Naive thymus-derived CD4-positive, alpha-beta T cell (primary cell): ENCODE measurements at regions not wholly inside any gene's neighbourhood (a gene's known extent, or its start where the extent isn't known, plus 50 kb on each side); places are given as distances from the start of the nearest gene placed in this dataset.

Experiments used
- ATAC-seq: fragments of 150-1000 bp; cut with Tn5 transposase; 2 replicates; pipeline ENCODE4 v1.10.0; 2021; ENCODE audit warnings: mild to moderate bottlenecking, moderate library complexity
- CTCF ChIA-PET: fragments of 350-600 bp; sonication (Branson Sonifier 250); formaldehyde crosslinking; loops from one replicate; lab custom pipeline; 2021; ENCODE audit warnings: antibody characterized with exemption; lab: Charles Lee
- POLR2A ChIA-PET: fragments of 350-600 bp; sonication (Branson Sonifier 250); formaldehyde crosslinking; loops from one replicate; lab custom pipeline; 2021; ENCODE audit warnings: antibody characterized with exemption, inconsistent platforms; lab: Charles Lee
- DNase-seq, 9 donors: peaks; one replicate each; pipeline versions ENCODE4 v3.0.0 to v3.0.0-alpha.2; 2020 to 2022; ENCODE audit warnings: mixed read lengths in 1 of 9
- H3K27ac ChIP-seq: one replicate; pipeline ENCODE4 v1.7.0; 2013; ENCODE audit warnings: mild to moderate bottlenecking, low read depth, low read length, moderate library complexity
- H3K27me3 ChIP-seq, 2 donors: one replicate each; pipeline ENCODE4 v1.7.0; 2013; ENCODE audit warnings: low read length in 2 of 2, mild to moderate bottlenecking in 2 of 2, moderate library complexity in 2 of 2; ENCODE audit not compliant: control insufficient read depth in 2 of 2, insufficient read depth in 2 of 2
- H3K36me3 ChIP-seq, 3 experiments: 1 replicate in 2 of 3; 2 replicates in 1 of 3; pipeline ENCODE4 v1.7.0; 2013; ENCODE audit warnings: low read length in 3 of 3, mild to moderate bottlenecking in 3 of 3, moderate library complexity in 1 of 3; ENCODE audit not compliant: insufficient read depth in 3 of 3, control insufficient read depth in 2 of 3
- H3K4me1 ChIP-seq, 2 donors: one replicate each; pipeline ENCODE4 v1.7.0; 2013; ENCODE audit warnings: low read length in 2 of 2, mild to moderate bottlenecking in 2 of 2, moderate library complexity in 1 of 2; ENCODE audit not compliant: control insufficient read depth in 2 of 2, insufficient read depth in 2 of 2
- H3K4me3 ChIP-seq: 2 replicates; pipeline ENCODE4 v1.7.0; 2013; ENCODE audit warnings: mild to moderate bottlenecking, low read length
- H3K9me3 ChIP-seq, 3 experiments: 1 replicate in 2 of 3; 2 replicates in 1 of 3; pipeline ENCODE4 v1.7.0; 2013; ENCODE audit warnings: low read length in 3 of 3; ENCODE audit not compliant: control insufficient read depth in 2 of 3
- H3K27ac Mint-ChIP-seq, 9 donors: one replicate each; pipeline ENCODE4 v1.8.0; 2020 to 2022; ENCODE audit warnings: mixed read lengths in 9 of 9, mild to moderate bottlenecking in 8 of 9, moderate library complexity in 5 of 9, inconsistent platforms in 2 of 9
- H3K27me3 Mint-ChIP-seq, 5 donors: one replicate each; pipeline ENCODE4 v1.8.0; 2021 to 2022; ENCODE audit warnings: mixed read lengths in 5 of 5, mild to moderate bottlenecking in 1 of 5
- H3K36me3 Mint-ChIP-seq, 5 donors: one replicate each; pipeline ENCODE4 v1.8.0; 2020 to 2022; ENCODE audit warnings: mixed read lengths in 5 of 5, mild to moderate bottlenecking in 3 of 5, inconsistent platforms in 1 of 5
- H3K4me1 Mint-ChIP-seq, 7 donors: one replicate each; pipeline ENCODE4 v1.8.0; 2020 to 2022; ENCODE audit warnings: mixed read lengths in 7 of 7, mild to moderate bottlenecking in 3 of 7, inconsistent platforms in 1 of 7
- H3K4me3 Mint-ChIP-seq, 10 donors: one replicate each; pipeline ENCODE4 v1.8.0; 2020 to 2022; ENCODE audit warnings: mild to moderate bottlenecking in 10 of 10, mixed read lengths in 10 of 10, moderate library complexity in 6 of 10, inconsistent platforms in 2 of 10
- H3K9me3 Mint-ChIP-seq, 11 donors: one replicate each; pipeline ENCODE4 v1.8.0; 2020 to 2022; ENCODE audit warnings: mixed read lengths in 11 of 11, mild to moderate bottlenecking in 4 of 11, inconsistent platforms in 1 of 11, moderate library complexity in 1 of 11
- intact Hi-C, 2 donors: fragments of 100-400 bp; cut with micrococcal nuclease; formaldehyde crosslinking; loops; one replicate each; pipeline ENCODE4 v1.15.1; 2023

DNA sequence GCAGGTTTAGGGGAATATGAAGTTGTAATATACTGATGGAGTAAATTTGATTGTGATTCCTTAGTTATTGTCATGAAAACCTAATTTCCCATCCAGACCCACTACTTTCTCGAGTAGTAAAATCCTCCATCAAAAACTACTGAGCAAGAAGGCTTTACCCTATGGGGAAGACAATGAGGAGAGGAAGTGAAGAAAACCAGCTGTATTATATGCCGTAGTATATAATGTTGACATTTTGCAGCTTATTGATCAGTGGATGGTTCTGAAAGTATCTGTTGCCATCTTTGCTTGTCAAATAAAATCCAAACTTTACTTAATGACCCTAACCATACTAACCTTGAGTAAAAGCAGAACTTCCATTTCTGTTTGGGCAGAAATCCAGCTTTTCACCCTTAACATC is 292.8 kb upstream of the RAG2 start:
- Histone ChIP-seq H3K27me3 (no peaks in the 10 kb centered on the region), H3K27ac (no peak overlapping the region), H3K36me3 (no peaks in the 10 kb centered on the region), H3K9me3 (no peaks in the 10 kb centered on the region), H3K4me1 (no peaks in the 10 kb centered on the region), H3K4me3 (no peak overlapping the region)
- ChIA-PET CTCF (no interaction called here), POLR2A (no interaction called here)
- no peak for ATAC-seq
- no peak for DNase-seq
- no peaks in the 10 kb centered on the region for H3K27me3 Mint-ChIP-seq
- no peaks in the 10 kb centered on the region for H3K36me3 Mint-ChIP-seq
- H3K9me3 Mint-ChIP-seq, result peaks cover 0 to 2% (median 0%) of the 10 kb centered on the region in 11 donors
- H3K4me3 Mint-ChIP-seq, result no peak overlapping the region
- intact Hi-C loops, result no loop called here
- no peaks in the 10 kb centered on the region for H3K4me1 Mint-ChIP-seq
- no peak overlapping the region for H3K27ac Mint-ChIP-seq

DNA sequence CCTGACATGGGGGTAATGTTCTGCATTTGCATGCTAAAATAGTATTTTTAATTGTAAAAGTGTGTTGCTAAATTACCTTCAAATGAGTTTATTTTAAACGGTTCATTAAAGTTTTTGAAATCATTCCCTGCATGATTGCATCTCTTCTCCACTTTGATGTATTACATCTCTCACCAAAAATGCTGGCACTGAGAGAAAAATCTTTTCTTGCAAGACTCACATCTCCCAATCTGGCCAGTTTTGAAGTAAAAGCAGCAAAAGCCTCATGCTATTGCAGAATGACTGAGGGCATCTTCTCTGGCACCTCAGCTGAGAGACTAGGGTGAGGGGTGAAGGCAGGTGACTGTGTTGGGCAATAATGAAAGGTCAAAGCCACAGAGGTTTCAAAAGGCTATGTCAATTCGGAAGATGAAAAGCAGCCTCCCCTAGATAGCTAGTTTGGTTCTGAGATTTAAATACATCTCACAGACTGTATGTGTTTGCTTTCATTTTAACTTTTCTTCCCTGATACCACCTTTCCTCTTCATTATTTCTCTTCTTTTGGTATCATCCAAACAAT is 292.2 kb upstream of the RAG2 start:
- CTCF ChIA-PET, result no interaction called here
- Histone ChIP-seq H3K4me1 (no peaks in the 10 kb centered on the region), H3K27ac (no peak overlapping the region), H3K27me3 (no peaks in the 10 kb centered on the region), H3K9me3 (no peaks in the 10 kb centered on the region), H3K36me3 (no peaks in the 10 kb centered on the region), H3K4me3 (no peak overlapping the region)
- no peaks in the 10 kb centered on the region for H3K27me3 Mint-ChIP-seq
- no peaks in the 10 kb centered on the region for H3K4me1 Mint-ChIP-seq
- POLR2A ChIA-PET, result no interaction called here
- H3K27ac Mint-ChIP-seq, result no peak overlapping the region
- no peak overlapping the region for H3K4me3 Mint-ChIP-seq
- no peaks in the 10 kb centered on the region for H3K36me3 Mint-ChIP-seq
- peaks cover 0 to 4% (median 0%) of the 10 kb centered on the region in 11 donors for H3K9me3 Mint-ChIP-seq
- ATAC-seq (no peak), DNase-seq (no peak)
- intact Hi-C loops, result no loop called here

DNA sequence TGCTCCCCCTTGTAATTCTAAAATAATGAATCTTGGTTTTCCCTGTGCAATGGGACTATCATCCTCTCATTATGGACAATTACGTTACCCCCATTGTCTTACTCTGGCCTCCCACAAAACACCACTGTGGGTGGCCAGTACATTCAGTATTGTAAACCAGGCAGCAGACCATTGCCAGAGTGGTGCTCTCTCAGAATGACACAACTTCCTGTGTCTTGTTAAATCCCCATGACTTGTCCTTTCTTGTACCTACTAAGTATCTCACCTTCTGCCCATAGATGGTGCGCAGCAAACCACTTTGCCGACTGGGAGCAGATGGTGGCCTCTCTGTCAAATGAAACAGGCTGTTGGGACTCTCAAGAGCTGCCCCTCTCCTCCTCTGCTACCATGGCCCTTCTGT is 287.1 kb upstream of the RAG2 start:
- Mint-ChIP-seq H3K27me3 (peaks cover 0 to 3% (median 0%) of the 10 kb centered on the region in 5 donors), H3K36me3 (no peaks in the 10 kb centered on the region), H3K27ac (no peak overlapping the region), H3K4me3 (no peak overlapping the region), H3K9me3 (peaks cover 0 to 9% (median 4%) of the 10 kb centered on the region in 11 donors), H3K4me1 (no peaks in the 10 kb centered on the region)
- no peaks in the 10 kb centered on the region for H3K36me3 ChIP-seq
- H3K27me3 ChIP-seq, result no peaks in the 10 kb centered on the region
- DNase-seq, result no peak
- no peak for ATAC-seq
- POLR2A ChIA-PET, result no interaction called here
- intact Hi-C loops, result no loop called here
- H3K27ac ChIP-seq, result no peak overlapping the region
- CTCF ChIA-PET, result no interaction called here
- H3K4me1 ChIP-seq, result no peaks in the 10 kb centered on the region
- no peak overlapping the region for H3K4me3 ChIP-seq
- H3K9me3 ChIP-seq, result no peaks in the 10 kb centered on the region

DNA sequence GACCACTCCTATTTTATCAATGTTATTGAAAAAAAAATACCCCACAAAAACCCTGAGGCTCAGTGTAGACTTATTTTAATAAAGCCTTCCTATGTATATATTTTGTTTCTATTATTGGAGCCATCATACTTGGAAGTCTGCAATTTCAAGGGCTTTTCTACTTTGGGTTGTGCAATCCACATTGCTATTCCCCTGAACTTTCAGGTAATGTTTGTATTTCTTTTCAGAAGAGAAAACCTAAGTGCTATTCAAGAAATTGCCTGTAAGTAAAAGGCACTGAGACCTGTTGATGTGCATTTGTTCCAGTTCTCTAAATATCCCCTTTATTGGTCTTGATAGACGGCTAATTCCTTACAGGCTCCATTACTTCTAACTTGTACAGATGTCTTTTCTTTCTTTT is 280.7 kb upstream of the RAG2 start:
- Histone ChIP-seq H3K27ac (no peak overlapping the region), H3K36me3 (no peaks in the 10 kb centered on the region), H3K4me1 (no peaks in the 10 kb centered on the region), H3K4me3 (no peak overlapping the region), H3K27me3 (no peaks in the 10 kb centered on the region), H3K9me3 (no peaks in the 10 kb centered on the region)
- intact Hi-C loops, result no loop called here
- CTCF ChIA-PET, result no interaction called here
- H3K36me3 Mint-ChIP-seq, result no peaks in the 10 kb centered on the region
- no peak overlapping the region for H3K4me3 Mint-ChIP-seq
- no peak overlapping the region for H3K27ac Mint-ChIP-seq
- H3K27me3 Mint-ChIP-seq, result peaks cover 0 to 3% (median 0%) of the 10 kb centered on the region in 5 donors
- POLR2A ChIA-PET, result no interaction called here
- peaks cover 0 to 12% (median 4%) of the 10 kb centered on the region in 11 donors for H3K9me3 Mint-ChIP-seq
- no peak for ATAC-seq
- no peak for DNase-seq
- H3K4me1 Mint-ChIP-seq, result no peaks in the 10 kb centered on the region

DNA sequence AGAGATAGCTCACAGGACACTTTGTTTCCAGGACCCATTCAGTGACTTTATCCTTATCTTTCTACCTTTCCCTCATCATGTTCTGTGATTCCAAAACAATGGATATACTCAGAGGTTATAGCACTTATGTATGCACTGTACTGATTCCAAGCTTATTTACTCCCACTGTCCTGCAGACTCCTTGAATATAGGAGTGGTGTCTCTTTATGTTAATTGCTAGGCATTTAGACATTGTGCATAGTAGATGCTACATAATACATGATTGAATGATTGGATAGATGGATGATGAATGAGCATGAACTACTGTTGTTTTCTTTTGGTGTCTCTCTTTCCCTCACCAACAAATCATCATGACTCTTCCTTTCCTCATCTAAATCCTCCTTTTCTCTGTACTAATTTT is 279.1 kb upstream of the RAG2 start:
- intact Hi-C loops, result no loop called here
- DNase-seq, result no peak
- POLR2A ChIA-PET, result no interaction called here

DNA sequence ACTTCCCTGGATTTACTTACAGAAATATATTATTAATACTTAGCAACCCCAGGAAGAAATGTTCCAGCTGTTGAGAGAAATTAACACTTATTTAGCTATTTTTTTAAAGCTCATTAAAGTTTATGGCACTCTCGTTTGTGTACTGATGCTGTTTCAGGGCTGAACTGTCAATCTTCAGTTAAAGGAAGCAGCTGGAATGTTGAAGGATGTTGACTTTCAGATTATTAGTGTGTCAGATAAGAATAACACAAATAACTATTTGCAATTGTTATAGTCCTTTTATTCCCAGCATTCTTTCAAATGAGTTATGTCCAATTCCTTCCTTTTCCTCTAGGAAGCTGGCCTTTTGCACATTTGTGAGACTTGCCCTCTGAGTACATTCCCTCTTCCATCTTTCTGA is 278.2 kb upstream of the RAG2 start:
- no peak overlapping the region for H3K27ac Mint-ChIP-seq
- peaks cover 0 to 12% (median 4%) of the 10 kb centered on the region in 11 donors for H3K9me3 Mint-ChIP-seq
- POLR2A ChIA-PET, result no interaction called here

More for the DNA sequence above, 279.1 kb upstream of the RAG2 start:
- Mint-ChIP-seq H3K9me3 (peaks cover 0 to 12% (median 4%) of the 10 kb centered on the region in 11 donors), H3K27ac (no peak overlapping the region), H3K27me3 (peaks cover 0 to 3% (median 0%) of the 10 kb centered on the region in 5 donors), H3K4me1 (no peaks in the 10 kb centered on the region), H3K4me3 (no peak overlapping the region), H3K36me3 (no peaks in the 10 kb centered on the region)
- Histone ChIP-seq H3K4me3 (no peak overlapping the region), H3K4me1 (no peaks in the 10 kb centered on the region), H3K9me3 (no peaks in the 10 kb centered on the region), H3K27me3 (no peaks in the 10 kb centered on the region), H3K36me3 (no peaks in the 10 kb centered on the region), H3K27ac (no peak overlapping the region)
- CTCF ChIA-PET, result no interaction called here
- no peak for ATAC-seq

DNA sequence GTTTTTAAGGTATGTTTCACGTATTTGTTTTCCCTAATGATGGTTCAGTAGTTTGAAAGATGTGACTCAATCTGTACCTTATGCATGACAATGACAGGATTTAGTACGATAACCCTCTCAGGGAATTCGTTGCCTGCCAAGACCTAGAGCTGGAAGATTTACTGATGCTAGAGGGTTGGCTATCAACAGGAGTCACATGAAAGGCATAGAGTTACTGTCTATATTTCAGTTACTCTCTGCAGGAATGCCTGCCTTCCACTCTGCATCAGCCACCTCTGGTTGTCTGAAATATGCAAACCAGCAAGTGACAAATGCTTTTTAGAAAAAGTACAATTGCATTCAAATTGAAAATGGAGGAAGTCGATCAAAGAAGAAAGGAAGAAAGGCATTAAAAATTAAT is 276.3 kb upstream of the RAG2 start:
- ATAC-seq (no peak), DNase-seq (no peak)
- Histone ChIP-seq H3K36me3 (no peaks in the 10 kb centered on the region), H3K4me1 (no peaks in the 10 kb centered on the region), H3K4me3 (no peak overlapping the region), H3K9me3 (no peaks in the 10 kb centered on the region), H3K27me3 (no peaks in the 10 kb centered on the region), H3K27ac (no peak overlapping the region)
- no peak overlapping the region for H3K27ac Mint-ChIP-seq
- no peaks in the 10 kb centered on the region for H3K27me3 Mint-ChIP-seq
- peaks cover 0 to 5% (median 1%) of the 10 kb centered on the region in 11 donors for H3K9me3 Mint-ChIP-seq
- H3K4me3 Mint-ChIP-seq, result no peak overlapping the region
- CTCF ChIA-PET, result no interaction called here
- H3K4me1 Mint-ChIP-seq, result no peaks in the 10 kb centered on the region
- no peaks in the 10 kb centered on the region for H3K36me3 Mint-ChIP-seq
- POLR2A ChIA-PET, result no interaction called here
- intact Hi-C loops, result no loop called here

More for the DNA sequence above, 278.2 kb upstream of the RAG2 start:
- Mint-ChIP-seq H3K4me1 (no peaks in the 10 kb centered on the region), H3K36me3 (no peaks in the 10 kb centered on the region), H3K27me3 (peaks cover 0 to 3% (median 0%) of the 10 kb centered on the region in 5 donors), H3K4me3 (no peak overlapping the region)
- intact Hi-C loops, result no loop called here
- Histone ChIP-seq H3K9me3 (no peaks in the 10 kb centered on the region), H3K4me3 (no peak overlapping the region), H3K4me1 (no peaks in the 10 kb centered on the region), H3K27me3 (no peaks in the 10 kb centered on the region), H3K27ac (no peak overlapping the region), H3K36me3 (no peaks in the 10 kb centered on the region)
- CTCF ChIA-PET, result no interaction called here
- DNase-seq (no peak), ATAC-seq (no peak)
